DOHH2 (cell line): ENCODE measurements at regions not wholly inside any gene's neighbourhood (a gene's known extent, or its start where the extent isn't known, plus 50 kb on each side); places are given as distances from the start of the nearest gene placed in this dataset.
"Not testable (repeated sequence)": the region's sequence is repeated elsewhere in the genome, so short reads cannot be mapped to it uniquely, and the experiment has no call there.

Experiments used
- CTCF ChIP-seq: fragments of 200-600 bp; sonication (generic); IDR thresholded peaks from one replicate; pipeline ENCODE4 v1.5.1; 2014; ENCODE audit warnings: antibody characterized with exemption, mild to moderate bottlenecking, low read depth, low read length; ENCODE audit not compliant: poor library complexity, severe bottlenecking
- EZH2phosphoT487 ChIP-seq: fragments of 200-600 bp; sonication (generic); IDR thresholded peaks from 2 replicates; pipeline ENCODE4 v1.6.1; 2017; ENCODE audit warnings: borderline replicate concordance, mild to moderate bottlenecking, antibody characterized with exemption, low read length, moderate library complexity, mixed read lengths

GRCh38 chr4:9506672-9507071 is 62.5 kb downstream of the DEFB131A start:
- TF ChIP-seq CTCF, EZH2phosphoT487: not testable (repeated sequence)
